WTC11 (cell line): ENCODE measurements at regions not wholly inside any gene's neighbourhood (a gene's known extent, or its start where the extent isn't known, plus 50 kb on each side); places are given as distances from the start of the nearest gene placed in this dataset.

Experiments used
- ELF4 ChIP-seq: sonication (generic); formaldehyde crosslinking; IDR thresholded peaks from 2 replicates; pipeline ENCODE4 v1.8.1; 2022; ENCODE audit warnings: low read depth, mild to moderate bottlenecking, moderate library complexity, missing genetic modification reagents
- ZNF121 ChIP-seq: sonication (generic); formaldehyde crosslinking; IDR thresholded peaks from 2 replicates; pipeline ENCODE4 v1.8.0; 2023; ENCODE audit warnings: missing genetic modification reagents
- TF ChIP-seq, protein P1 (sequence below): fragments of 250-450 bp; sonication (Bioruptor Pico); IDR thresholded peaks from 2 replicates; pipeline ENCODE4 v2.1.2; 2022; ENCODE audit warnings: mild to moderate bottlenecking, moderate library complexity
- TF ChIP-seq, protein P2 (sequence below): fragments of 200-600 bp; IDR thresholded peaks from 2 replicates; pipeline ENCODE4 v1.8.0; 2022; ENCODE audit warnings: antibody characterized with exemption
- TF ChIP-seq, protein P3 (sequence below): sonication (generic); formaldehyde crosslinking; IDR thresholded peaks from 2 replicates; pipeline ENCODE4 v1.8.0; 2022; ENCODE audit warnings: mild to moderate bottlenecking, missing genetic modification reagents

DNA sequence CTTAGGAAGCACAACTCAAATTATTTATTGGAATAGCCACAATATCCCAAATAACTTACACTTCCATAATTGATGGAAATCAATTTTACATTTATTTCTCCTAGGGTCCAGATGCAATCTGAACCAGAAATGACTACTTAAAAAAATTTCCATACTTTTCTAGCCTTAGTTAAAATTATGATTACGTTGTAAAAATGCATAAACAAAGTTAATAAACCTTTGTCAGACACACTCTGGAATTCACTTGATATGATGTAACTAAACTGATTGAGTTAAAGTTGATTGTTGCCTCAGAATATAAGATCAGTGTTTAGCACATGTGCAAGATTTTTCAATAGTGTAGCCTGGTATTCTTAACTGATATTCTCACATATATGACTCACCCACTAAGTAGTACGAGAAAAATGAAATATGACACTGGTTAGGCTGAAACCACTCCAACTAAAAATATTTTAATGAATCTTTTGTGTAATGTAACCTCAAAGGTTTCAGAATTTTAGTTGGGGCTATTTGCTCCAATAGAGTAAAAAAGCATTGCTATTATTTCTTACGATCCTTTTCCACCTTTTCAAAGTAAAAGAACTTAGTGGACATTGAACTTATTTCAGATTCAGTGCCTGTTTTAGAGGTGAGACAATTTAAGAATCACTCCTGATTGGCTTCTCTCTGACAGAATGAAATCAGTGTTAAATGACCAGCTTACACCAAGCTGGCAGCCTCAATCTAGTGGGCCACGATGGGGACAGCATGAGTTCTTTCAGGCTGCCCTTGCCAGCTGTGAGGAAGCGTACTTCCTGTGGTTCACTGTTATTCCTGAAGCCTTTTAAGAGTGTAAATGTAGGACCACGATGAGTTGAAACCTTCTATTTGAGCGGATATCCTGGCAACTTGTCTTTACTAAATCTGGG, 277.2 kb upstream of the CDH9 start:
- TF ChIP-seq, protein P1, sequence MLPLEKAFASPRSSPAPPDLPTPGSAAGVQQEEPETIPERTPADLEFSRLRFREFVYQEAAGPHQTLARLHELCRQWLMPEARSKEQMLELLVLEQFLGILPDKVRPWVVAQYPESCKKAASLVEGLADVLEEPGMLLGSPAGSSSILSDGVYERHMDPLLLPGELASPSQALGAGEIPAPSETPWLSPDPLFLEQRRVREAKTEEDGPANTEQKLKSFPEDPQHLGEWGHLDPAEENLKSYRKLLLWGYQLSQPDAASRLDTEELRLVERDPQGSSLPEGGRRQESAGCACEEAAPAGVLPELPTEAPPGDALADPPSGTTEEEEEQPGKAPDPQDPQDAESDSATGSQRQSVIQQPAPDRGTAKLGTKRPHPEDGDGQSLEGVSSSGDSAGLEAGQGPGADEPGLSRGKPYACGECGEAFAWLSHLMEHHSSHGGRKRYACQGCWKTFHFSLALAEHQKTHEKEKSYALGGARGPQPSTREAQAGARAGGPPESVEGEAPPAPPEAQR (CRISPR knock-in tag) = no peak
- TF ChIP-seq, protein P2, sequence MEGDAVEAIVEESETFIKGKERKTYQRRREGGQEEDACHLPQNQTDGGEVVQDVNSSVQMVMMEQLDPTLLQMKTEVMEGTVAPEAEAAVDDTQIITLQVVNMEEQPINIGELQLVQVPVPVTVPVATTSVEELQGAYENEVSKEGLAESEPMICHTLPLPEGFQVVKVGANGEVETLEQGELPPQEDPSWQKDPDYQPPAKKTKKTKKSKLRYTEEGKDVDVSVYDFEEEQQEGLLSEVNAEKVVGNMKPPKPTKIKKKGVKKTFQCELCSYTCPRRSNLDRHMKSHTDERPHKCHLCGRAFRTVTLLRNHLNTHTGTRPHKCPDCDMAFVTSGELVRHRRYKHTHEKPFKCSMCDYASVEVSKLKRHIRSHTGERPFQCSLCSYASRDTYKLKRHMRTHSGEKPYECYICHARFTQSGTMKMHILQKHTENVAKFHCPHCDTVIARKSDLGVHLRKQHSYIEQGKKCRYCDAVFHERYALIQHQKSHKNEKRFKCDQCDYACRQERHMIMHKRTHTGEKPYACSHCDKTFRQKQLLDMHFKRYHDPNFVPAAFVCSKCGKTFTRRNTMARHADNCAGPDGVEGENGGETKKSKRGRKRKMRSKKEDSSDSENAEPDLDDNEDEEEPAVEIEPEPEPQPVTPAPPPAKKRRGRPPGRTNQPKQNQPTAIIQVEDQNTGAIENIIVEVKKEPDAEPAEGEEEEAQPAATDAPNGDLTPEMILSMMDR = no peak
- TF ChIP-seq, protein P3, sequence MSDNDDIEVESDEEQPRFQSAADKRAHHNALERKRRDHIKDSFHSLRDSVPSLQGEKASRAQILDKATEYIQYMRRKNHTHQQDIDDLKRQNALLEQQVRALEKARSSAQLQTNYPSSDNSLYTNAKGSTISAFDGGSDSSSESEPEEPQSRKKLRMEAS = no peak
- TF ChIP-seq ZNF121 (CRISPR knock-in tag) (no peak), ELF4 (CRISPR knock-in tag) (no peak)
